GM12873 (cell line): ENCODE measurements at regions not wholly inside any gene's neighbourhood (a gene's known extent, or its start where the extent isn't known, plus 50 kb on each side); places are given as distances from the start of the nearest gene placed in this dataset.

Experiments used
- CTCF ChIP-seq: IDR thresholded peaks from 2 replicates; pipeline ENCODE4 v1.5.1; 2012; ENCODE audit warnings: low read depth, mild to moderate bottlenecking, moderate library complexity, low read length, control low read depth; ENCODE audit not compliant: insufficient read depth; ENCODE audit errors: missing control alignments

GRCh38 chr11:103530257-103530656, 421.0 kb downstream of the DYNC2H1 start:
- no peak for TF ChIP-seq CTCF

- no peak for TF ChIP-seq CTCF
Measured at GRCh38 chr11:103532133-103532788, 423.0 kb downstream of the DYNC2H1 start.

GRCh38 chr11:103534191-103534590, 425.0 kb downstream of the DYNC2H1 start:
- TF ChIP-seq CTCF = no peak

- TF ChIP-seq CTCF = no peak
Measured at GRCh38 chr11:103534959-103535358, 425.7 kb downstream of the DYNC2H1 start.

- TF ChIP-seq CTCF = no peak
Measured at GRCh38 chr11:103536335-103536722, 427.1 kb downstream of the DYNC2H1 start.

- TF ChIP-seq CTCF = peak; percentile 45
Measured at GRCh38 chr11:103537904-103538502, 428.8 kb downstream of the DYNC2H1 start.

GRCh38 chr11:103539166-103539565, 429.9 kb downstream of the DYNC2H1 start:
- no peak for TF ChIP-seq CTCF
